DMS79 (cell line): ENCODE measurements at regions not wholly inside any gene's neighbourhood (a gene's known extent, or its start where the extent isn't known, plus 50 kb on each side); places are given as distances from the start of the nearest gene placed in this dataset.

Experiments
- DNase-seq: peaks from one replicate; lab custom pipeline; 2025; lab: John Stamatoyannopoulos, UW

DNA sequence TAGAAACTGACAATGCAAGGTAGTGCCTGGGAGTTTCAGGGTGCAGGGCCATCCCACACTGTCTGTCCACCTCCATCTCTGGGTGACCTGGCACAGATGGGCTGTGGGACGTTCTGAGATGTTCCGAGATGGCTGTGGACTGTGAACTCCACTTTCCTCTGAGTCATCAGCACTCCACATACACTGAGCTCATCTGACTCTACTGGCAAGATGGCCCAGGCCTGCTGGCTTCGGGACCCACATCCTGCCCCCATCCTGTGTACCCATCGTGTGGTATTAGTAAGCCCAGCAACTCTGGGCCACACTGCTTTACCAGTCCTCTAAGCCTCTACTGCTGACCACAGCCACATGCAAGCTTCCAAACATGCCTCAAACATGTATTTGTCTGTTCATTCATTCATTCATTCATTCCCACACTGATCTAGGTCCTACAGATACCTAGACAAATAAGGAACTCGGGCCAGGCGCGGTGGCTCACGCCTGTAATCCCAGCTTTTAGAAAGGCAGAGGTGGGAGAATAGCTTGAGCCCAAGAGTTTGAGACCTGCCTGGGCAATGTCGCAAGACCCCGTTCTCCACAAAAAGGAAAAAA lies 124.8 kb upstream of the CXCR4 start:
- no peak for DNase-seq

DNA sequence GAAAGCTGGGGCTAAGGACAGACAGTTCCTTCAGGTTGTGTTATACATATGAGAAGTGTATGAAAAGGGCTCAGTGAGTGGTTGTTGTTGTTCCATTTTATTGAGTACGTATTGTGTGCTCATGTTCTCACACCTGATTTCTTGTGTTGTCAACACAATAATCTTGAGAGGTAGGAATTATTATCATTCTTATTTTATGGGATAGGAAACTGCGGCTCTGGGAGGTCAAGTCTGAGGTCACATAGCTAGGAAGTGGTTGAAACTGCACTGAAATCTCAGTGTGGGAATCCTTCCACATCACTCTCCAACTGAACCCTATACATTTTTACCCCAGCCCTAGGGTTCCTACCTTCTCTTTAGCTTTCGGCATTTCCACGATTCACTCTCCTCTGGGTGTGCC lies 124.2 kb upstream of the CXCR4 start:
- DNase-seq = no peak

DNA sequence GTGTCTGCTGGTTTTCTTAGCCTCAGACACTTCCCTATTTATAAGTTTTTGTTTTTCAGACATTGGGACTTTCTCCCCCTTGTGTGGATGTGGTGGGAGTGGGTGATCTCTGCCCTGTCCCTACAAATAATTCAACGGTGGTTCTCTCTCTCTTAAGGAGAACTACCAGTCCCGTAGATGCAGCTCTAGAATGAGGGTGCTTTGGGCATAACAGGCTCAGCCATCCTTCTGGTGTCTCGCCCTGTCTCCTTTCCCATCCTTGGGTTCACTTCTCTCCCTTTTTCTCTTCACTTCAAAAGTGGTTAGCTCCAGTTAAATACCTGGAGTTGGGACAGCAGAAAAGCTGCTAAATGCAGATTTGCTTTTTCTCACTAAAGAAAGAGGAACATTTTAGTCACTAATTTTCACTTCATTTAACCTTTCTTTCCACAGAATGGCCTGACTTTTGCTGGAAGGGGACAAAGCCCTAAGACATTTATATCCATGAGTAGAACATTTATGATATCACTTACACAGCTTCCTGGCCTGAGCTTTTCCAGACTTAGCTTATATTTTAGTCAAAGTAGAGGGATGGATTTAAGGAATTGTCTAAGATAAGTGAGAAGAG lies 121.2 kb upstream of the CXCR4 start:
- no peak for DNase-seq

DNA sequence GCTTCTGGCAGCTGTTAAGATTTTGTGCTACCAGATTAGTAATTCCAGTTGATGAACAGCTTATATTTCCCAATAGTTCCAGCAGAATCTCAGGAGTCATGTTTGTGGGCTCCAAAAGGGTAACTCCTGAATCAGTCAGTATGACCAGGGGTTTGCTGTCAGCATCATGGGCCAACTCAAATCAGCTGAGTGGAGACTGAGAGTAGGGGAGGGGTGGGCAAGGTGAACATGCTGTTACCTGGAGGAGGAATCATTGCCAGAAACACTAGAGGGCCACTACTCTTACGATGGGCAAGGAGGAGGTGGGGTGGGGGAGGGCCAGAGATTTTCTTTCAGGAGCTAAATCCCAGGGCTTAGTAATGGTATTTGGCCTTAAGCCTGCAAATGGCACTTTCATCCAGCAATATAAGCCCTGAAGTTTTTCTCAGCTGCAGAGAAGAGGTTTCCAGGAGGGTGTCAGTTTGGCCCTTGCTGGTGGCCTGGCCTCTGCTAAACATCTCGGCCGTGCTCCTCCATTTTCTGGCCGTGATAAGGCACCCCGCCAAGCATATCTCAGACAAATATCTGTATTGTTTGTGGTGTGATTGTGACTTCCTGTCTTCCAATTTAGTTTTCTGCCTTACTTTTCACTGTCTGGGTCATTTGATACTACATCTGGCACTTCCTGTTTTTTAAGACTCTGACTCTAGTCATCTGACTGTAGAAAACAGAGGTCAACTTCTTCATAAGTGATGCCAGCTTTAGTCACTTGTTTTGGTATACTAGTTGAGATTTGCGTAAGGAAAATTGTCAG lies 120.5 kb upstream of the CXCR4 start:
- DNase-seq = no peak

DNA sequence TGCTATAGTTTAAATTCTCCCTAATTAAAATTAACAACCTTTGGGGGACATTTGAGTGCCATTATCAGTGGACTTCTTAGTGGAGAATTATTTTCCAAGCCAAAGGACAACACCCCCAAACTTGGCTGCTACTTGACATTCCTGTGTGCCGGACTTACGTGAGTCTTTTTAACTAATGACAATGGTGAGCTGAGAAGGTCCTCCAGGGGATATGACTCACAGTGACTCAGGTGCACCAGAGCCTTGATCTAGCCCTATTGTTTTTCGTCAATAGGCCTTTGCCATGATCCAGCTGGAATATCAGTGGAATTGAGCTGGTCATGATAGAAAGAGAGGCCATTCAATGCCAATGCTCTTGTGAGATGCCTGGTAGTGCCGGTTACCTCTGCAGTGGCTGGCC lies 118.1 kb upstream of the CXCR4 start:
- DNase-seq = no peak

DNA sequence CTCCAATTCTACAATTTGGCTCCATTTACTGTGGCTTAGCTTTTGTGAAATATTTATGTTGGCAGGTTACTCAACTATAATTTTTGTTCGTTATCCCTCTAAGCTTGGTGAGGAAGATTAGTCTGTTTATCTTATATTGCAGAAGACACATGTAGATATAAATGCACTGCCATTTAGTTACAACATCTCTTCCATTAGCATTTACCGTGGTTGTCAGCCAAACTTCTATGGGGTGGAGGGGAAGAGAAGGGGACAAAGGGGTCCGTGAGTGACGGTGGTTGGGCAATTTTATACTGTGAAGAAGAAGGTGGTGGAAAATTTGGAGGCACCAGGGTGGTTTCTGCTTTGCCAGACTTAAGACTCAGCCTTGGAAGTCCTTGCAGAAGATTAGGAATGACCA lies 117.6 kb upstream of the CXCR4 start:
- no peak for DNase-seq

DNA sequence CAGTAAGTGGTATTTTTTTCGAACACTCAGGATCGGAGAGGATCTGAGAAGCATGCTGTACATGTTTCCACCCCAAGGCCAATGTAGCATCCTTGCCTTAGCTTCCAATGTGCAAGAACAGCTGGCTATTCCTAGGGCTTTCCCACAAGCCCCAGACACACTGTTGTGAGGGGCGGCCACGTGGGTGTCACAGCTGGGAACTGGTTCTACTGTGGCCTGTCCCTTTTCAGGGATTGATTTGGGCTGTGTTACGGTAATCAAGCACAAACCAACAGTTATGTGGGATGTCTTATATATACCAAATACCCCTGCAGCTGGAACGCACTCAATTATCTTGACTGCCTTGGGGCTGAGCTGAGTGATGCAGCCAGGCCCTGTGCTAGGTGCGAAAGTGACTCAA lies 116.3 kb upstream of the CXCR4 start:
- DNase-seq = no peak

DNA sequence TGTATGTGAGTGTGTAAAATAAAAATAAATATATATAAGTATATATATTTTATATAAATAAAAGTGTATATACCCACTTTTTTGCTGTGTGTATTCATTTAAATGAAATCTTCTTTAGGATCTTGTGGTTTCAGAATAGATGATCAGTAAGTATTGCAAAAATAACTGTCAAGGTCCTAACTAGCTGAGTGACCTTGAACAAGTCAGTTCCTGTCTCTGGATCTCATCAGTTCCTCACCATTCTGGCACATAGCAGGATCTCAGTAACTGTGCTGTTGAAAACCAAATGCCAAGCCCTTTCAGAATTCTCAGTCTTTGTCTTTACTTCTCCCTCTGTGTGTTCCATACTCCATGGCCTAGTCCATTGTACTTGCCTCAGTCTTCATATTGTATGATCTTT lies 115.3 kb upstream of the CXCR4 start:
- DNase-seq = no peak

DNA sequence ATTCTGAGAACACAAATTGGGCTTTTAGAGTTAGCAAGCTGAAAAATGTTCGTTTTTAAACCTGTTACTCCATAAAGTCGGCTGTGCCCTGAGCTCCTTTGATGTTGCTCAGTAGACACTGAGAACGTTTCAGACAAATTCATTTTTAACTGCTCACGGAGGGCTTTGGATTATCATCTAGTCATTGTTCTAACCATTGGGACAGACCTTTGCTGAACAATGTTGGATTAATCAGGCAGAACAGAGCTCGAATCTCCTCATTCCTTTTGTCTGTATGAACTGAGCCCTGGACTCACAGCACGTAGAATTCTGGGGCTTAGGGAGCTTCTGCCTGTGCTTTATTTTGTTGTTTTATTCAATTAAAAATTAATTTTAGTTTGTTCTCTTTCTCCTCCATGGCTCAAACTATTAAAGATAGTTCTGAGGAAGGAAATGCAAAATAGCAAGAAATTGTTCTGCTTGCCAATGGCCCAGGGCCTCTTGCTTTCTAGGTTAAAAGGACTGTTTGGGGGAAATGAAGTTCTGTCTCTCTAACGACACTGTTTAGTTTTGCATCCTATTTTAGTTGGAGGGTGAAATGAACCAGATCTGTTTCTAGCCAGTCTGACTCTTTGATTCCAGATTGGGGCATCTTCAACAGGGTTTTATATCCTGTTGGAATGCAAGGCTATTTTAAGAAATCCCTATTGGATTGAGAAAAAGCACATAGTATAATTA lies 114.7 kb upstream of the CXCR4 start:
- DNase-seq = no peak

DNA sequence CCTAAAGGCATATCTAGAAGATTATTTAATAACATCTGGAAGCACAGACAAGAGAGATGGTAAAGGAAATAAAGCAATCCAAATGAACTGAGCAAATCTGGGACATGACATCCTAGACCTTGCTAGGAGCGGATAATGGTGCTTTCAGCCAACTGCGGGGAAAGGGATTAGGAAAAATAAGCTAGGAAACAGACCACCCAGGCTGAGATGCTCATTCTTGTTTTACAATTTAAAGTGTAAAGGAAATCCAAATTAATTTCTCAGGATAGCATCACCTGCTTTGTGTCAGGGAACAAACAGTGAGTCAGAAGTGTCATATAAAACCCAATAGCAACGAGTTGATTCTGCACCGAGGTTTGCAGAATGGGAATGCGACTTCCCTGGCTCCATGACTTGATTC lies 112.5 kb upstream of the CXCR4 start:
- DNase-seq = no peak

DNA sequence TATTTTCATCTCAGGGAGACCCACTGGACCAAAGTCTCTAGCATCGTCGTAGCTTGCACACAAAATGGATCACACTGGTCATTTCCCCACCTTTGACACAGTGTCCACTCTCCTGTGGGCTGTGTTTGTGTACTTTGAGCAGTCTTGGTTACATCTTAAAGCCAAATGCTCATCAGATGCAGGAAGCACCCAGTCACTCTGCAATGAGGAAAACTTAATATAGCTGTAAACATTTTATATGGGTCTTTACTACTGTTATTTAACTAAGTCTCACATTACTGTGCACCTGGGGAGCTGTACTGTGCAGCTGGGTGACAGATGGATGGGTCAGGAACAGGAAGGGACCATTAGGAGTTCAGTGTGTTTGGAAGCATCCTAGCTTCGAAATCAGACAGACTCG lies 109.0 kb upstream of the CXCR4 start:
- no peak for DNase-seq

DNA sequence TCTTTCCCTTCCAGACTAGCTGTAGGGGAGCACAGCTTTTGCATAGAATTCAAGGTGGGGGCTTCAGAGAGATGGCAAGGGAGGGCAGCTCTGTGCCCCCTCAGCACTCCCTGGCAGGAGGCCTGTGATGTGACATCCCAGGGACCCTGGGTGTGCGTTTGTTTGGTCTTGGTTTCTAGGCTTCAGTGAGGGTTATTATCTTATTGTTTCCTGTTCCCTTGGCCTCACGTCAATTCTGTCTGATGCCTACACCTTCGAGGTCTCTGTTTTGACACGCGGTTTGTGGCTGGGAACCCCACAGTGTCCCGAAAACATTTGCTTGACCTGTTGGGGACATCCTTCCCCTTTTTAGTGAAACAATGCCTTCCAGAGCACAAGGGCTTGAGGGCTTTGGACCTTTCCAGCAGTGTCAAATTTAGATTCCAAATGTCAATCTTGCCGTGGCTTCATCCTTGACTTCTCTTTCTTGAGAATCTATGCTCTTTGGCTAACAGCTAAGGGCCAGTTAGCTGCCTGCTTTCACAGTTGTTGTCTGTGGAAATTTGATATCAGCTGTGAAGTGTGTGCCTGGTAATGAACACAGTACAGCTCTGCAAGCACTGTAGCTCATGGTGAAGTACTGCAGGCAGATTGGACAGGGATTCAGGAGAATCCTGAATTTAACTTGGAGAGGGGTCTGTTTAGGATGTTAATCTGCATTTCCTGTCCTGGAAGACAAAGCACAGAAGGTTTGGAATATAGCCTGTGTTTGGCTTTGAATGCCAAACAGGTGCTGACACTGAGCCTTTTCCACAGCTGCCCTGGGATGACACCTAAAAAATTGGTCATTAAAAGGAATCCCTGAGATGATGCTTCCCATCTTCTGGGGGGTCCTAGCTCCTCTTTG lies 108.2 kb upstream of the CXCR4 start:
- no peak for DNase-seq

DNA sequence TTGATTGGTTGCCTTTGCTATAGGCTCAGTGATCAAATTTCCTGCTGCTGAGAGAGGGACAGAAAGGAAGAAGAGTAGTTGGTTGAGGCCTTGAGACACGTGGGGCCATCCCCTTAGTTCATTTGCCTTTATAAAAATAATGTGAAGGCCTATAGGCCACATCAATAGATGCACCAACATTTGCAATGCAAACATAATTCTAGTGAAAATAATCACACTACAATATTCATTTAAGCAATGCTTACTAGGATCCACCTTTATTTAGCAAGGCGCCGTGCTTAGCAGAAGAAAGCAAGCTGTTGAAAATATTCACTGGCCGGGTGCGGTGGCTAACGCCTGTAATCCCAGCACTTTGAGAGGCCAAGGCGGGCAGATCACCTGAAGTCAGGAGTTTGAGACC lies 105.3 kb upstream of the CXCR4 start:
- no peak for DNase-seq

DNA sequence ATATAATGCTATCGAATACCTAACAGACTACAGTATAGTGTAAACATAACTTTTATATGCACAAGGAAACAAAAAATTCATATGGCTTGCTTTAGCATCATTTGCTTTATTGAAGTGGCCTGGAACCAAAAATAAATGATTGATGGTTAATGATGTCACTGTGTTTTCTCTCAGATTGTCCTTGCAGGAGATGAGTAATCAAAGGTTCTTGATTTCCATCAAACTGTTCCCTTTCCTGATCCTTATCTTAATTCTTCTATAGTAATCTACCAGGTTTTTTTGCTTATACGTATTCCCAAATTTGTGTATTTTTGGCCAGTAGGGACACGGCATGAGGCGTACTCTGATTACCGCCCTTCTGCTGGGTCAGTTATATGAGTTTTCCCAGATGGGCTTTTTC lies 104.9 kb upstream of the CXCR4 start:
- DNase-seq = no peak

DNA sequence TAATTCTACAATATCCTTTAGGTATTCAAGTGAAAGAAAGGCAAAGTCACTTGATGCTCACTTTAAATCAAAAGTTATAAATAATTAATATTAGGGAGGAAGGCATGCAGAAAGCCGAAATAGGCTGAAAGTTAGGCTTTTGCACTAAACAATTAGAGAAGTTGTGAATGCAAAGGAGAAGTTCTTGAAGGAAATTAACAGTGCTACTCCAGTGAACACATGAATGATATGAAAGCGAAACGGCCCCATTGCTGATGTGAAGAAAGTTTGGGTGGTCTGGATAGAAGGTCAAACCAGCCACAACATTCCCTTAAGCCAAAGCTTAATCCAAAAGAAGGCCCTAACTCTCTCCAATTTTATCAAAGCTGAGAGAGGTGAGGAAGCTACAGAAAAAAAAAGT lies 103.1 kb upstream of the CXCR4 start:
- DNase-seq = no peak

DNA sequence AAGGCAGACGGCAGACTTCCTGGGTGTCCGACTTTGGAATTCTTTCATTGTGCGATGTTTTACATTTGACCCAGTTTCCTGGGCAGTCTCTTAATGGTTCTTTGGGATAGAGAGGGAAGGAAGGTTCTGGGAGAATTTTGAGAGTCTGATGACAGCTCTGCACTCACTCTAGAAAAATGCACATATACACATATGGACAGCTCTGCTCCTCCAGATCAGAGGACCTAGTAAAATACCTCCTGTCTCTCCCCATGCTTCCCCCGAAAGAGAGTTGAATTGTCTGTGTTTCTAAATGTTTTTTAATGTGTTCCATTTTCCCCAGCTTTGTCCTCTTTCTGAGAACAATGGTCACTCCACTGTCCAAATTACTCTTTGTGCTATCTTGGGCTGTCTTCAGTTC lies 102.0 kb upstream of the CXCR4 start:
- no peak for DNase-seq

DNA sequence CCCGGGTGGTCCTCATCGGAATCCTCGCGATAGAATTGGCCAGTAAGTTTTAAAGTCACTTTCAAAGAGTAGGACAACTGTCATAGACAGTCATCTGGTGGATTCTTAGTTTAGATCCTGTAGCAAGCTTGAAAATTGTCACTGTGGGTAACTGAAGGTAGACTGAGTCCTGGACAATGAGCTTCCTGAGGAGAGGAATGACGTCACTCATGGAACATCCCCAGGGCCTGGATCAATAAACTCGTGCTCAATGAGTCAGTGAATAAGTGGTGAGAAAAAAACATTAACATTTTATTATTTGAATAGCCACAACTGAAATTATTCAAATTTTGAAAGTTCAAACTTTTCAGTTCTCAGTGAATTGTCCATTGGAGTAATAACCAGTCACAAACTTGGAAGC lies 101.4 kb upstream of the CXCR4 start:
- no peak for DNase-seq

DNA sequence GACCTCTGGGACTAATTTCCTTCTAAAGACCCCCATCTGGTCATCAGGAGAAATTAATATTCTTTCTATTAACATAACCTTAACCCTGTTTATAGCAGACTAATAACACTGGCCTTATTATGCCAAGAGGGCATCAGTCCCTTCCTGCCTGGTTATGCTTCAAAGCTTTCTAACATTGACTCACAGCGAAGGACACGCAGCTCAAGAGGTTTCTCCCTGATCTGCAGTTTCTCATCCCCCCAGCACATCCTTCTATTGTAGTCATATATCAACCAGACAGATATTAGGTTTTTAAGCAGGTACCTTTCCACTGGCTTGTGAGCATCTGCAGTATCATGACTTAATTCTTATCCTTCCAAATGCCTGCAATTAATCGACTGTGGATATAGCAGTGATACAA lies 100.0 kb upstream of the CXCR4 start:
- no peak for DNase-seq

DNA sequence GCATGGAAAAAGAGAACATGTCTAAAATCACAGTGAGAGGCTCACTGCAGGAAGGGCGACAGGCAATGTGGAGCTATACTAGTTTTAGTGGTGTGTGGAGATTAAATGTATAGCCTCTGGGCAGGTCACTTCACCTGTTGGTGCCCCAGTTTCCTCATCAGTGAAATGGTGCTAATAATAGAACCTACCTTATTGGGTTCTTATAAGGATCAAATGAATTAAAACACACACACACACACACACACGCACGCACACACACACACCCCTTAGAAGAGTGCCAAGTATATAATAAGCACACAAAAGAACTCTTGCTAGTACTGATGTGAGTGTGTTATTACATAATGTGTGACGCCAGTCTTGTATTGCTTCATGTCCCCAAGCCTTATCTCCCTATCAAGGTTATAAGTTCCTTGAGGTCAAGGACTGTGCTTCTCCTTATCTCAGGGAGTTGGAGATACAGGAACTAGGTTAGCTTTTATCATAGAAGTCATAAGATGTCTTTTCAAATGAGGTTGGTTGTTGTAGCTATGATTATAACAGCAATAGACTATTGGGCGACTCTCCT lies 98.0 kb upstream of the CXCR4 start:
- no peak for DNase-seq

DNA sequence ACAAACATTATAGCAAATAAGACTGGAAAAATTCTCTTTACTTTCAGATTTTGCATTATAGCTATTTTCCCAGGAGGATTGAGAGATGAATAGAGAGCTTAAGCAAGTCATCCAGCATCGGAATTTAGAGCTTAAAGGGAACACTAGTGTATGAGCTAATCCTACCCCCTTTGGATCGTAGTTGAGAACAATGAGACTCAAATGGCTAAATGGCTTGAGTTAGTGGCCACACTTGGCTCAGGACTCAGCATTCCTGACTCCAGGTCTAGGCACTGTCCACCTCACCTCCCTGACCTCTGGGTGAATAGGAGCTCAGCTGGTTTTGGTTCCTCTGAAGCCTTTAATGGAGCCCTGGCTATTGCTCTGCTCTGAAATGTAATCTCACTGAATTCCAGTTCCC lies 97.5 kb upstream of the CXCR4 start:
- no peak for DNase-seq

DNA sequence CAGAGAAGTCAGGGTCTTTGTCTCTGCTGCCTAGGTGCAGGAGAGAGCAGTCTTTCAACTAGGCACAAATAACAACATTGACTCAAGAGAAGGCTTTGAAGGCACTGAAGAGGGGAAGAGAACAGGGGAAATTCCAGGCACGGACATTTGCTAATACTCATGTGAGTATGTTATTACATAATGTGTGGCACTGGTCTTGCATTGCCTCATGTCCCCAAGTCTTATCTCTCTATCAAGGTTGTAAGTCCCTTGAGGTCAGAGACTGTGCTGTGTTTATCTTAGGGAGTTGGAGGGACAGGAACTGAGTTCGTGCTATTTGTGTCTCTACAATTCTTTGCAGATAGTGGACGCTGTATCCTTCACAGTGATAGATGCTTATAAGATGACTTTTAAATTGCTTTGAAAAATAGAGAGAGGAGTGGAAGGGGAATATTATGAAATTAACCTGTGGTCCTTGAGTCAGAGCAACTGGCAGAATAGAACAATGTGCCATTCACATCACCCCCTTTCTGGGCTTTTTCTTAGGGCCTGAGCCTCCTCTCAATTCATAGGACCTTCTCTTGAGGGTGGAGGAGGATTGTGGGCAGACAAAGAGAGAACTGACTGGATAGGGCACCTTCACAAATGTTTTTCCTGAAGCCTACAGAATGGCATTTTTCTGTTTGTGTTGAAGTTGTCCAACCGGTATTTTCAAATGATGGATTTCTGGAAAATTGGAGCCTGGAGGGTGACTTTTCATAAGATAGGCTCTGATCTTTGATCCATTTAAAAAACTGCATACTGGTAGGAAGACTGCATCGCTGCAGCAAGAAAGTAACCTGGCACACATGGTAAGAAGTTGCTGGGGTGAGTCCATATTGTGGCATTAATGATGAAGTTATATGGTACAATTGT lies 96.6 kb upstream of the CXCR4 start:
- no peak for DNase-seq
